ENCODE measurements at regions not wholly inside any gene's neighbourhood (a gene's known extent, or its start where the extent isn't known, plus 50 kb on each side); places are given as distances from the start of the nearest gene placed in this dataset.

GRCh38 chr20:12687476-12687875, 321.3 kb upstream of the SPTLC3 start:
- CTCF ChIA-PET (ENCODE audit: partially characterized antibody) = no interaction called here
- H2BK12ac ChIP-seq (ENCODE audit: low read depth, low read length) = no peak overlapping the region
- no peak overlapping the region for H3K4me3 ChIP-seq (ENCODE audit: extremely low read depth in 1 of 4, insufficient read depth in 2 of 4, low read depth in 3 of 4, low read length in 4 of 4)
- H2AK5ac ChIP-seq (ENCODE audit: low read depth, low read length) = no peak overlapping the region
- H3K79me2 ChIP-seq (ENCODE audit: control insufficient read depth in 1 of 2, insufficient read depth in 2 of 2, low read length in 2 of 2) = no peaks in the 10 kb centered on the region
- no peak overlapping the region for H3K9ac ChIP-seq (replicated peaks in 1 of 4; ENCODE audit: extremely low read depth in 1 of 4, low read depth in 3 of 4, low read length in 3 of 4)
- no peak overlapping the region for H2BK20ac ChIP-seq (ENCODE audit: low read length)
- H2AFZ ChIP-seq (ENCODE audit: low read length) = no peak overlapping the region
- no peak overlapping the region for H3K18ac ChIP-seq (ENCODE audit: extremely low read depth, low read length)
- H4K91ac ChIP-seq (replicated peaks; ENCODE audit: insufficient read length, low read length) = no peak overlapping the region
- H3K14ac ChIP-seq (ENCODE audit: insufficient read length) = no peak overlapping the region
- H4K20me1 ChIP-seq (replicated peaks in 1 of 2; ENCODE audit: control insufficient read depth in 1 of 2, insufficient read depth in 2 of 2, low read length in 2 of 2) = no peaks in the 10 kb centered on the region
- H3K36me3 ChIP-seq (ENCODE audit: control insufficient read depth in 2 of 4, insufficient read depth in 4 of 4, low read length in 3 of 4) = no peaks in the 10 kb centered on the region
- POLR2A ChIA-PET (ENCODE audit: partially characterized antibody) = no interaction called here
- no peaks in the 10 kb centered on the region for H3K27me3 ChIP-seq (replicated peaks in 1 of 4; ENCODE audit: control insufficient read depth in 3 of 4, extremely low read depth in 1 of 4, insufficient read depth in 3 of 4, low read length in 3 of 4)
- no peak overlapping the region for H2BK120ac ChIP-seq (replicated peaks; ENCODE audit: low read depth, low read length)
- H3K23me2 ChIP-seq (ENCODE audit: low read depth, low read length) = no peaks in the 10 kb centered on the region
- TF ChIP-seq MAFK (IDR thresholded peaks at IDR 0.05; ENCODE audit: low read depth, low read length) (no peak), GABPA (IDR thresholded peaks at IDR 0.05; ENCODE audit: borderline replicate concordance, insufficient read depth, low read length) (no peak), POU5F1 (IDR thresholded peaks at IDR 0.05; ENCODE audit: low read depth, low read length) (no peak), TAF1 (IDR thresholded peaks at IDR 0.05; ENCODE audit: low read depth, low read length) (no peak), JUND (IDR thresholded peaks at IDR 0.05; ENCODE audit: low read length) (no peak)
- no peaks in the 10 kb centered on the region; a peak in 1 of 4 replicates for H3K9me3 ChIP-seq (ENCODE audit: insufficient read depth in 2 of 2, low read depth in 1 of 2, low read length in 1 of 2)
- no peak for FAIRE-seq
- DNase-seq (ENCODE audit: low read depth in 1 of 2, low spot score in 2 of 2) = no peak
- no peak overlapping the region for H3K27ac ChIP-seq (ENCODE audit: low read depth, low read length)
- no peak overlapping the region for H2BK5ac ChIP-seq (ENCODE audit: low read depth, low read length)
- peaks cover 0 to 9% (median 2%) of the 10 kb centered on the region in 4 experiments; a peak in 3 of 7 replicates for H3K4me1 ChIP-seq (replicated peaks in 1 of 4; ENCODE audit: control insufficient read depth in 3 of 4, insufficient read depth in 4 of 4, low read length in 3 of 4)
- no peak overlapping the region for H3K56ac ChIP-seq (replicated peaks; ENCODE audit: insufficient read length, low read depth, low read length)
- H2BK15ac ChIP-seq (ENCODE audit: low read length) = no peak overlapping the region
- WGBS, 2 experiments (ENCODE audit: extremely low coverage in 1 of 2, insufficient coverage in 1 of 2, insufficient read length in 1 of 2, insufficient replicate concordance in 2 of 2, low coverage in 1 of 2, low lambda C conversion rate in 2 of 2, missing lambda C conversion rate in 1 of 2) = 95% methylated on average over 4 of the region's 4 CpGs; no CpG with 5 or more reads in 1 of the 2 experiments
- H3K4me2 ChIP-seq (ENCODE audit: insufficient read depth in 1 of 2, low read depth in 2 of 2, low read length in 2 of 2) = no peak overlapping the region
- H4K8ac ChIP-seq (ENCODE audit: extremely low read depth, insufficient read depth, low read length) = no peak overlapping the region
- H3K79me1 ChIP-seq (ENCODE audit: low read depth, low read length) = no peaks in the 10 kb centered on the region
- H3K23ac ChIP-seq (ENCODE audit: insufficient read length) = no peak overlapping the region
- no peak overlapping the region for H3K4ac ChIP-seq (replicated peaks; ENCODE audit: insufficient read length, low read depth, low read length)
- no peak overlapping the region for H4K5ac ChIP-seq (ENCODE audit: insufficient read length, low read depth, low read length)

Measured in H1 (cell line).